GM23338 (cell line): ENCODE measurements at regions not wholly inside any gene's neighbourhood (a gene's known extent, or its start where the extent isn't known, plus 50 kb on each side); places are given as distances from the start of the nearest gene placed in this dataset.

Experiments used
- ATAC-seq: fragments of 200-7000 bp; cut with Tn5 transposase; 3 replicates; pipeline ENCODE4 v1.9.1; 2020
- DNase-seq: peaks from one replicate; pipeline ENCODE4 v3.0.0-alpha.2; 2015; ENCODE audit warnings: low spot score
- H2AFZ ChIP-seq: fragments of 200-600 bp; sonication (generic); 2 replicates; pipeline ENCODE4 v1.8.0; 2016; ENCODE audit warnings: antibody characterized with exemption, mild to moderate bottlenecking, moderate library complexity
- H3F3A ChIP-seq: fragments of 200-600 bp; sonication (generic); replicated peaks from 2 replicates; pipeline ENCODE4 v1.8.0; 2017; ENCODE audit warnings: antibody characterized with exemption, mixed run types, low read depth
- H3K27ac ChIP-seq: fragments of 200-600 bp; sonication (generic); 2 replicates; pipeline ENCODE4 v1.6.1; 2016; ENCODE audit warnings: low read depth
- H3K27me3 ChIP-seq: fragments of 200-600 bp; sonication (generic); 2 replicates; pipeline ENCODE4 v1.8.0; 2016; ENCODE audit warnings: mild to moderate bottlenecking, mixed run types, moderate library complexity; ENCODE audit not compliant: insufficient read depth
- H3K36me3 ChIP-seq: fragments of 200-600 bp; sonication (generic); 2 replicates; pipeline ENCODE4 v1.8.0; 2016; ENCODE audit warnings: mild to moderate bottlenecking; ENCODE audit not compliant: insufficient read depth
- H3K4me1 ChIP-seq: fragments of 200-600 bp; sonication (generic); 2 replicates; pipeline ENCODE4 v1.8.0; 2016; ENCODE audit warnings: mild to moderate bottlenecking, moderate library complexity; ENCODE audit not compliant: insufficient read depth
- H3K4me2 ChIP-seq: fragments of 200-600 bp; sonication (generic); 2 replicates; pipeline ENCODE4 v1.7.1; 2017; ENCODE audit warnings: mixed run types
- H3K4me3 ChIP-seq: fragments of 200-600 bp; sonication (generic); 2 replicates; pipeline ENCODE4 v1.6.1; 2016; ENCODE audit warnings: mixed run types
- H3K79me2 ChIP-seq: fragments of 200-600 bp; sonication (generic); replicated peaks from 2 replicates; pipeline ENCODE4 v1.8.0; 2017; ENCODE audit warnings: mild to moderate bottlenecking; ENCODE audit not compliant: insufficient read depth
- H3K9me2 ChIP-seq: fragments of 200-600 bp; sonication (generic); 2 replicates; pipeline ENCODE4 v1.8.0; 2017; ENCODE audit not compliant: insufficient read depth
- H4K20me1 ChIP-seq: fragments of 200-600 bp; sonication (generic); replicated peaks from 2 replicates; pipeline ENCODE4 v1.8.0; 2017; ENCODE audit warnings: mild to moderate bottlenecking; ENCODE audit not compliant: insufficient read depth
- H3K27ac Mint-ChIP-seq: 2 replicates; pipeline ENCODE4 v1.8.0; 2020; ENCODE audit warnings: inconsistent platforms, mild to moderate bottlenecking, moderate library complexity, mixed read lengths
- H3K27me3 Mint-ChIP-seq: 3 replicates; pipeline ENCODE4 v1.8.0; 2022; ENCODE audit warnings: low read depth, mild to moderate bottlenecking, moderate library complexity, mixed read lengths, inconsistent platforms; ENCODE audit not compliant: insufficient read depth, poor library complexity
- H3K36me3 Mint-ChIP-seq: 3 replicates; pipeline ENCODE4 v1.8.0; 2021; ENCODE audit warnings: low read depth, mild to moderate bottlenecking, inconsistent platforms, moderate library complexity, mixed read lengths
- H3K4me1 Mint-ChIP-seq: 3 replicates; pipeline ENCODE4 v1.8.0; 2020; ENCODE audit warnings: mild to moderate bottlenecking, inconsistent platforms, mixed read lengths
- H3K4me3 Mint-ChIP-seq: 3 replicates; pipeline ENCODE4 v1.8.0; 2021; ENCODE audit warnings: moderate library complexity, mild to moderate bottlenecking, inconsistent platforms, mixed read lengths
- H3K9me3 Mint-ChIP-seq: 3 replicates; pipeline ENCODE4 v1.8.0; 2020; ENCODE audit warnings: moderate library complexity, mild to moderate bottlenecking, inconsistent platforms, mixed read lengths
- CREB1 ChIP-seq: fragments of 250-450 bp; sonication (Bioruptor Pico); IDR thresholded peaks from 2 replicates; pipeline ENCODE4 v1.5.0; 2020; ENCODE audit warnings: low read depth, mild to moderate bottlenecking, moderate library complexity
- EZH2 ChIP-seq: fragments of 200-600 bp; sonication (generic); IDR thresholded peaks from one replicate; pipeline ENCODE4 v1.8.0; 2017; ENCODE audit warnings: antibody characterized with exemption, mild to moderate bottlenecking, low read depth; ENCODE audit not compliant: unreplicated experiment
- EZH2phosphoT487 ChIP-seq: fragments of 200-600 bp; sonication (generic); IDR thresholded peaks from one replicate; pipeline ENCODE4 v1.8.1; 2018; ENCODE audit warnings: antibody characterized with exemption; ENCODE audit not compliant: unreplicated experiment
- JUNB ChIP-seq: IDR thresholded peaks from one replicate; pipeline ENCODE4 v1.6.1; 2016; ENCODE audit warnings: antibody characterized with exemption; ENCODE audit not compliant: unreplicated experiment
- NANOG ChIP-seq: IDR thresholded peaks from 2 replicates; pipeline ENCODE4 v1.6.1; 2016; ENCODE audit warnings: antibody characterized with exemption, borderline replicate concordance
- POLR2AphosphoS5 ChIP-seq: IDR thresholded peaks from 2 replicates; pipeline ENCODE4 v1.6.1; 2016; ENCODE audit warnings: antibody characterized with exemption, low read depth
- STAT1 ChIP-seq: IDR thresholded peaks from one replicate; pipeline ENCODE4 v1.6.1; 2016; ENCODE audit warnings: antibody characterized with exemption; ENCODE audit not compliant: unreplicated experiment
- ZNF114 ChIP-seq: fragments of 250-450 bp; sonication (Bioruptor Pico); IDR thresholded peaks from 2 replicates; pipeline ENCODE4 v1.5.0; 2020; ENCODE audit warnings: mild to moderate bottlenecking, moderate library complexity
- ZNF331 ChIP-seq: fragments of 250-450 bp; sonication (Bioruptor Pico); IDR thresholded peaks from 2 replicates; pipeline ENCODE4 v1.5.0; 2020; ENCODE audit warnings: low read depth, mild to moderate bottlenecking, moderate library complexity
- TF ChIP-seq, protein P1 (sequence below): IDR thresholded peaks from one replicate; pipeline ENCODE4 v1.6.1; 2018; ENCODE audit warnings: antibody characterized with exemption; ENCODE audit not compliant: unreplicated experiment
- TF ChIP-seq, protein P2 (sequence below), 2 experiments: fragments of 200-600 bp in 1 of 2; sonication (generic) in 1 of 2; conservative IDR thresholded peaks; 2 replicates each; pipeline versions ENCODE4 v1.5.1 to v1.6.1; 2016 to 2017; ENCODE audit warnings: antibody characterized with exemption in 2 of 2, low read depth in 2 of 2, mild to moderate bottlenecking in 2 of 2, moderate library complexity in 1 of 2
- TF ChIP-seq, protein P3 (sequence below): IDR thresholded peaks from 2 replicates; pipeline ENCODE4 v1.6.1; 2016; ENCODE audit warnings: antibody characterized with exemption
- TF ChIP-seq, protein P4 (sequence below): fragments of 250-450 bp; sonication (Bioruptor Pico); IDR thresholded peaks from 2 replicates; pipeline ENCODE4 v1.5.0; 2020; ENCODE audit warnings: mild to moderate bottlenecking, moderate library complexity

DNA sequence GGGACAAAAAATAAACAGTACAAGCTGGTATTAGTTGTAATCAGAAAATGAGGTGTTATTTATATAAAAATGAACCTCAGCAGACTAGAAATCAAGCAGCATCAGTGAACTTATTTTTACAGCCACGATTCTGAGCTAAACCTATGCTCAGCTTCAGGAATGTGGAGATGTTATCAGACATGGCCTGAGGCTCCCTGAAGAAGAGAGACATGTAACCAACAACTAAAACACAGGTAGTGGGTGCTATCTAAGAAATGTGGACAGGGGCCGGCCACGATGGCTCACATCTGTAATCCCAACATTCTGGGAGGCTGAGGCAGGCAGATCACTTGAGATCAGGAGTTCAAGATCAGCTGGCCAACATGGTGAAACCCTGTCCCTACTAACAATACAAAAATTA is 534.3 kb downstream of the VRK1 start:
- ATAC-seq (no peak), DNase-seq (no peak)
- H3F3A ChIP-seq, result no peaks in the 10 kb centered on the region

More for the DNA sequence above, 534.3 kb downstream of the VRK1 start:
- no peaks in the 10 kb centered on the region for H3K9me2 ChIP-seq
- no peaks in the 10 kb centered on the region for H3K4me1 ChIP-seq
- H2AFZ ChIP-seq, result no peak overlapping the region
- no peak overlapping the region for H3K4me3 Mint-ChIP-seq
- H3K27me3 Mint-ChIP-seq, result no peaks in the 10 kb centered on the region
- H3K4me3 ChIP-seq, result no peak overlapping the region
- H3K4me1 Mint-ChIP-seq, result 0 out of 3 replicates have a peak, but pooled peaks cover 3% of the 10 kb centered on the region
- no peak overlapping the region for H3K27ac ChIP-seq
- no peak overlapping the region for H3K27ac Mint-ChIP-seq
- no peaks in the 10 kb centered on the region for H3K27me3 ChIP-seq
- H3K36me3 Mint-ChIP-seq, result no peaks in the 10 kb centered on the region
- no peaks in the 10 kb centered on the region for H4K20me1 ChIP-seq
- TF ChIP-seq EZH2phosphoT487 (no peak), STAT1 (no peak), ZNF114 (CRISPR knock-in tag) (no peak), NANOG (no peak), POLR2AphosphoS5 (no peak), JUNB (no peak), EZH2 (no peak), ZNF331 (CRISPR knock-in tag) (no peak), CREB1 (CRISPR knock-in tag) (no peak)
- TF ChIP-seq, protein P1, sequence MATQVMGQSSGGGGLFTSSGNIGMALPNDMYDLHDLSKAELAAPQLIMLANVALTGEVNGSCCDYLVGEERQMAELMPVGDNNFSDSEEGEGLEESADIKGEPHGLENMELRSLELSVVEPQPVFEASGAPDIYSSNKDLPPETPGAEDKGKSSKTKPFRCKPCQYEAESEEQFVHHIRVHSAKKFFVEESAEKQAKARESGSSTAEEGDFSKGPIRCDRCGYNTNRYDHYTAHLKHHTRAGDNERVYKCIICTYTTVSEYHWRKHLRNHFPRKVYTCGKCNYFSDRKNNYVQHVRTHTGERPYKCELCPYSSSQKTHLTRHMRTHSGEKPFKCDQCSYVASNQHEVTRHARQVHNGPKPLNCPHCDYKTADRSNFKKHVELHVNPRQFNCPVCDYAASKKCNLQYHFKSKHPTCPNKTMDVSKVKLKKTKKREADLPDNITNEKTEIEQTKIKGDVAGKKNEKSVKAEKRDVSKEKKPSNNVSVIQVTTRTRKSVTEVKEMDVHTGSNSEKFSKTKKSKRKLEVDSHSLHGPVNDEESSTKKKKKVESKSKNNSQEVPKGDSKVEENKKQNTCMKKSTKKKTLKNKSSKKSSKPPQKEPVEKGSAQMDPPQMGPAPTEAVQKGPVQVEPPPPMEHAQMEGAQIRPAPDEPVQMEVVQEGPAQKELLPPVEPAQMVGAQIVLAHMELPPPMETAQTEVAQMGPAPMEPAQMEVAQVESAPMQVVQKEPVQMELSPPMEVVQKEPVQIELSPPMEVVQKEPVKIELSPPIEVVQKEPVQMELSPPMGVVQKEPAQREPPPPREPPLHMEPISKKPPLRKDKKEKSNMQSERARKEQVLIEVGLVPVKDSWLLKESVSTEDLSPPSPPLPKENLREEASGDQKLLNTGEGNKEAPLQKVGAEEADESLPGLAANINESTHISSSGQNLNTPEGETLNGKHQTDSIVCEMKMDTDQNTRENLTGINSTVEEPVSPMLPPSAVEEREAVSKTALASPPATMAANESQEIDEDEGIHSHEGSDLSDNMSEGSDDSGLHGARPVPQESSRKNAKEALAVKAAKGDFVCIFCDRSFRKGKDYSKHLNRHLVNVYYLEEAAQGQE, result no peak
- TF ChIP-seq, protein P2, sequence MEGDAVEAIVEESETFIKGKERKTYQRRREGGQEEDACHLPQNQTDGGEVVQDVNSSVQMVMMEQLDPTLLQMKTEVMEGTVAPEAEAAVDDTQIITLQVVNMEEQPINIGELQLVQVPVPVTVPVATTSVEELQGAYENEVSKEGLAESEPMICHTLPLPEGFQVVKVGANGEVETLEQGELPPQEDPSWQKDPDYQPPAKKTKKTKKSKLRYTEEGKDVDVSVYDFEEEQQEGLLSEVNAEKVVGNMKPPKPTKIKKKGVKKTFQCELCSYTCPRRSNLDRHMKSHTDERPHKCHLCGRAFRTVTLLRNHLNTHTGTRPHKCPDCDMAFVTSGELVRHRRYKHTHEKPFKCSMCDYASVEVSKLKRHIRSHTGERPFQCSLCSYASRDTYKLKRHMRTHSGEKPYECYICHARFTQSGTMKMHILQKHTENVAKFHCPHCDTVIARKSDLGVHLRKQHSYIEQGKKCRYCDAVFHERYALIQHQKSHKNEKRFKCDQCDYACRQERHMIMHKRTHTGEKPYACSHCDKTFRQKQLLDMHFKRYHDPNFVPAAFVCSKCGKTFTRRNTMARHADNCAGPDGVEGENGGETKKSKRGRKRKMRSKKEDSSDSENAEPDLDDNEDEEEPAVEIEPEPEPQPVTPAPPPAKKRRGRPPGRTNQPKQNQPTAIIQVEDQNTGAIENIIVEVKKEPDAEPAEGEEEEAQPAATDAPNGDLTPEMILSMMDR (conservative IDR thresholded peaks at IDR 0.05; ENCODE audit: low read depth in 2 of 2), result no peak
- TF ChIP-seq, protein P3, sequence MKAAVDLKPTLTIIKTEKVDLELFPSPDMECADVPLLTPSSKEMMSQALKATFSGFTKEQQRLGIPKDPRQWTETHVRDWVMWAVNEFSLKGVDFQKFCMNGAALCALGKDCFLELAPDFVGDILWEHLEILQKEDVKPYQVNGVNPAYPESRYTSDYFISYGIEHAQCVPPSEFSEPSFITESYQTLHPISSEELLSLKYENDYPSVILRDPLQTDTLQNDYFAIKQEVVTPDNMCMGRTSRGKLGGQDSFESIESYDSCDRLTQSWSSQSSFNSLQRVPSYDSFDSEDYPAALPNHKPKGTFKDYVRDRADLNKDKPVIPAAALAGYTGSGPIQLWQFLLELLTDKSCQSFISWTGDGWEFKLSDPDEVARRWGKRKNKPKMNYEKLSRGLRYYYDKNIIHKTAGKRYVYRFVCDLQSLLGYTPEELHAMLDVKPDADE, result no peak
- TF ChIP-seq, protein P4, sequence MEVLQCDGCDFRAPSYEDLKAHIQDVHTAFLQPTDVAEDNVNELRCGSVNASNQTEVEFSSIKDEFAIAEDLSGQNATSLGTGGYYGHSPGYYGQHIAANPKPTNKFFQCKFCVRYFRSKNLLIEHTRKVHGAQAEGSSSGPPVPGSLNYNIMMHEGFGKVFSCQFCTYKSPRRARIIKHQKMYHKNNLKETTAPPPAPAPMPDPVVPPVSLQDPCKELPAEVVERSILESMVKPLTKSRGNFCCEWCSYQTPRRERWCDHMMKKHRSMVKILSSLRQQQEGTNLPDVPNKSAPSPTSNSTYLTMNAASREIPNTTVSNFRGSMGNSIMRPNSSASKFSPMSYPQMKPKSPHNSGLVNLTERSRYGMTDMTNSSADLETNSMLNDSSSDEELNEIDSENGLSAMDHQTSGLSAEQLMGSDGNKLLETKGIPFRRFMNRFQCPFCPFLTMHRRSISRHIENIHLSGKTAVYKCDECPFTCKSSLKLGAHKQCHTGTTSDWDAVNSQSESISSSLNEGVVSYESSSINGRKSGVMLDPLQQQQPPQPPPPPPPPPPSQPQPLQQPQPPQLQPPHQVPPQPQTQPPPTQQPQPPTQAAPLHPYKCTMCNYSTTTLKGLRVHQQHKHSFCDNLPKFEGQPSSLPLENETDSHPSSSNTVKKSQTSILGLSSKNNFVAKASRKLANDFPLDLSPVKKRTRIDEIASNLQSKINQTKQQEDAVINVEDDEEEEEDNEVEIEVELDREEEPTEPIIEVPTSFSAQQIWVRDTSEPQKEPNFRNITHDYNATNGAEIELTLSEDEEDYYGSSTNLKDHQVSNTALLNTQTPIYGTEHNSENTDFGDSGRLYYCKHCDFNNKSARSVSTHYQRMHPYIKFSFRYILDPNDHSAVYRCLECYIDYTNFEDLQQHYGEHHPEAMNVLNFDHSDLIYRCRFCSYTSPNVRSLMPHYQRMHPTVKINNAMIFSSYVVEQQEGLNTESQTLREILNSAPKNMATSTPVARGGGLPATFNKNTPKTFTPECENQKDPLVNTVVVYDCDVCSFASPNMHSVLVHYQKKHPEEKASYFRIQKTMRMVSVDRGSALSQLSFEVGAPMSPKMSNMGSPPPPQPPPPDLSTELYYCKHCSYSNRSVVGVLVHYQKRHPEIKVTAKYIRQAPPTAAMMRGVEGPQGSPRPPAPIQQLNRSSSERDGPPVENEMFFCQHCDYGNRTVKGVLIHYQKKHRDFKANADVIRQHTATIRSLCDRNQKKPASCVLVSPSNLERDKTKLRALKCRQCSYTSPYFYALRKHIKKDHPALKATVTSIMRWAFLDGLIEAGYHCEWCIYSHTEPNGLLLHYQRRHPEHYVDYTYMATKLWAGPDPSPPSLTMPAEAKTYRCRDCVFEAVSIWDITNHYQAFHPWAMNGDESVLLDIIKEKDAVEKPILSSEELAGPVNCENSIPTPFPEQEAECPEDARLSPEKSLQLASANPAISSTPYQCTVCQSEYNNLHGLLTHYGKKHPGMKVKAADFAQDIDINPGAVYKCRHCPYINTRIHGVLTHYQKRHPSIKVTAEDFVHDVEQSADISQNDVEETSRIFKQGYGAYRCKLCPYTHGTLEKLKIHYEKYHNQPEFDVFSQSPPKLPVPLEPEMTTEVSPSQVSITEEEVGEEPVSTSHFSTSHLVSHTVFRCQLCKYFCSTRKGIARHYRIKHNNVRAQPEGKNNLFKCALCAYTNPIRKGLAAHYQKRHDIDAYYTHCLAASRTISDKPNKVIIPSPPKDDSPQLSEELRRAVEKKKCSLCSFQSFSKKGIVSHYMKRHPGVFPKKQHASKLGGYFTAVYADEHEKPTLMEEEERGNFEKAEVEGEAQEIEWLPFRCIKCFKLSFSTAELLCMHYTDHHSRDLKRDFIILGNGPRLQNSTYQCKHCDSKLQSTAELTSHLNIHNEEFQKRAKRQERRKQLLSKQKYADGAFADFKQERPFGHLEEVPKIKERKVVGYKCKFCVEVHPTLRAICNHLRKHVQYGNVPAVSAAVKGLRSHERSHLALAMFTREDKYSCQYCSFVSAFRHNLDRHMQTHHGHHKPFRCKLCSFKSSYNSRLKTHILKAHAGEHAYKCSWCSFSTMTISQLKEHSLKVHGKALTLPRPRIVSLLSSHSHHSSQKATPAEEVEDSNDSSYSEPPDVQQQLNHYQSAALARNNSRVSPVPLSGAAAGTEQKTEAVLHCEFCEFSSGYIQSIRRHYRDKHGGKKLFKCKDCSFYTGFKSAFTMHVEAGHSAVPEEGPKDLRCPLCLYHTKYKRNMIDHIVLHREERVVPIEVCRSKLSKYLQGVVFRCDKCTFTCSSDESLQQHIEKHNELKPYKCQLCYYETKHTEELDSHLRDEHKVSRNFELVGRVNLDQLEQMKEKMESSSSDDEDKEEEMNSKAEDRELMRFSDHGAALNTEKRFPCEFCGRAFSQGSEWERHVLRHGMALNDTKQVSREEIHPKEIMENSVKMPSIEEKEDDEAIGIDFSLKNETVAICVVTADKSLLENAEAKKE (CRISPR knock-in tag), result no peak
- no peaks in the 10 kb centered on the region for H3K9me3 Mint-ChIP-seq
- H3K4me2 ChIP-seq, result no peak overlapping the region
- H3K36me3 ChIP-seq, result no peaks in the 10 kb centered on the region
- H3K79me2 ChIP-seq, result no peaks in the 10 kb centered on the region
